ENCODE measurements at regions not wholly inside any gene's neighbourhood (a gene's known extent, or its start where the extent isn't known, plus 50 kb on each side); places are given as distances from the start of the nearest gene placed in this dataset.

- H2AFZ ChIP-seq (ENCODE audit: low read length) = no peak overlapping the region
- H3K27ac ChIP-seq (ENCODE audit: low read length) = no peak overlapping the region
- H3K9ac ChIP-seq (ENCODE audit: low read length) = no peak overlapping the region
- no peaks in the 10 kb centered on the region for H3K79me2 ChIP-seq (ENCODE audit: low read length)
- H3K36me3 ChIP-seq (ENCODE audit: low read depth, low read length) = no peaks in the 10 kb centered on the region
- BruUV-seq (replicated peaks) = no TSS peak
- no peak for DNase-seq
- peaks cover 16% of the 10 kb centered on the region for H3K27me3 ChIP-seq (ENCODE audit: low read length)
- no peak overlapping the region for H3K4me2 ChIP-seq (ENCODE audit: low read length)
- ChIA-PET CTCF (no interaction called here), POLR2A (ENCODE audit: unreplicated experiment) (no interaction called here)
- H3K9me2 ChIP-seq (replicated peaks; ENCODE audit: low read length) = no peaks in the 10 kb centered on the region
- no peak for ATAC-seq
- 0 out of 2 replicates have a peak, but pooled peaks cover 4% of the 10 kb centered on the region for H3K9me3 ChIP-seq (ENCODE audit: low read length)
- TF ChIP-seq CTCF (conservative IDR thresholded peaks at IDR 0.05; ENCODE audit: low read depth, low read length) (no peak), EZH2phosphoT487 (IDR thresholded peaks at IDR 0.05; ENCODE audit: borderline replicate concordance, low read length) (no peak), EZH2 (IDR thresholded peaks at IDR 0.05; ENCODE audit: low read length, unreplicated experiment) (no peak)
- H3K4me3 ChIP-seq (ENCODE audit: low read length) = no peak overlapping the region
- no peaks in the 10 kb centered on the region for H3F3A ChIP-seq (ENCODE audit: low read length, unreplicated experiment)
- H4K20me1 ChIP-seq (ENCODE audit: low read length) = no peaks in the 10 kb centered on the region
- intact Hi-C loops (cut with micrococcal nuclease) = loop anchor here (10.0 kb wide), 2 partner anchors 464 to 914 kb away; no protein-coding TSS in a partner anchor
- H3K4me1 ChIP-seq (ENCODE audit: insufficient read depth, low read length) = no peaks in the 10 kb centered on the region
These were observed 278.1 kb downstream of the LMX1A start for GRCh38 chr1:165078391-165078790.

- Histone ChIP-seq H3K4me3 (ENCODE audit: low read length) (no peak overlapping the region), H3K27me3 (ENCODE audit: low read length) (peaks cover 17% of the 10 kb centered on the region), H3K4me1 (ENCODE audit: insufficient read depth, low read length) (no peaks in the 10 kb centered on the region), H3K9me2 (replicated peaks; ENCODE audit: low read length) (no peaks in the 10 kb centered on the region), H3K4me2 (ENCODE audit: low read length) (no peak overlapping the region), H3K27ac (ENCODE audit: low read length) (no peak overlapping the region), H3F3A (ENCODE audit: low read length, unreplicated experiment) (no peaks in the 10 kb centered on the region), H4K20me1 (ENCODE audit: low read length) (no peaks in the 10 kb centered on the region), H3K9me3 (ENCODE audit: low read length) (0 out of 2 replicates have a peak, but pooled peaks cover 2% of the 10 kb centered on the region), H3K79me2 (ENCODE audit: low read length) (no peaks in the 10 kb centered on the region), H3K9ac (ENCODE audit: low read length) (no peak overlapping the region), H3K36me3 (ENCODE audit: low read depth, low read length) (no peaks in the 10 kb centered on the region), H2AFZ (ENCODE audit: low read length) (peak overlapping the region; percentile 71)
- CTCF ChIA-PET = interaction anchor here (0.6 kb wide), 1 partner anchor 1717 kb away, joined by 3 read pairs; no protein-coding TSS in a partner anchor
- peak; percentile 87 for TF ChIP-seq CTCF (conservative IDR thresholded peaks at IDR 0.05; ENCODE audit: low read depth, low read length)
- no peak for TF ChIP-seq EZH2phosphoT487 (IDR thresholded peaks at IDR 0.05; ENCODE audit: borderline replicate concordance, low read length)
- no TSS peak for BruUV-seq (replicated peaks)
- intact Hi-C loops (cut with micrococcal nuclease) = loop anchor here (10.0 kb wide), 2 partner anchors 461 to 911 kb away; no protein-coding TSS in a partner anchor
- POLR2A ChIA-PET (ENCODE audit: unreplicated experiment) = no interaction called here
- ATAC-seq (peak; percentile 75; the same call in 1 of the 2 replicates), DNase-seq (peak; percentile 59)
These were observed 280.7 kb downstream of the LMX1A start for GRCh38 chr1:165075725-165076370.

All from PC-3 (cell line).